HG03571 (cell line): ENCODE measurements at regions not wholly inside any gene's neighbourhood (a gene's known extent, or its start where the extent isn't known, plus 50 kb on each side); places are given as distances from the start of the nearest gene placed in this dataset.

Source experiments
- ATAC-seq: cut with Tn5 transposase; IDR thresholded peaks from one replicate; pipeline ENCODE4 v1.9.1; 2021; ENCODE audit not compliant: unreplicated experiment

DNA sequence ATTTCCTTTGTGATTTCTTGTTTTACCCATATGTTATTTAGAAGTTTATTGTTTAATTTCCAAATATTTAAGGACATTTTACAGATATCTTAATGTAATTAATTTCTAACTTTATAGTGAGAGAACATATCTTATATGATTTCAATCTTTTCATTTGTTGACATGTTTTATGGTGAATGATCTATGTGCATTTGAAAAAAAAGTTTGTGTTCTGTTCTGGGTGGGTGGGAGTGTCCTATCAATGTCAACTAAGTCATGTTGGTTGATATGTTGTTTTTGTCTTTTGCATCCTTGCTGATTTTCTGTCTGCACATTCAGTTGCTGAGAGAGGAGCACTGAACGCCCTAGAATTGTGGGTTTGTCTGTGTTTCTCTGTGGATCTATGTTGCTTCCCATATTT lies 50.3 kb upstream of the CBFA2T3 start:
- ATAC-seq, result no peak

GRCh38 chr16:89031715-89032659 lies 55.0 kb upstream of the CBFA2T3 start:
- peak; percentile 69 for ATAC-seq

GRCh38 chr16:89033304-89033703 lies 56.3 kb upstream of the CBFA2T3 start:
- ATAC-seq, result no peak

GRCh38 chr16:89033796-89034572 lies 57.0 kb upstream of the CBFA2T3 start:
- ATAC-seq, result no peak

GRCh38 chr16:89034573-89034961 lies 57.6 kb upstream of the CBFA2T3 start:
- ATAC-seq, result no peak

DNA sequence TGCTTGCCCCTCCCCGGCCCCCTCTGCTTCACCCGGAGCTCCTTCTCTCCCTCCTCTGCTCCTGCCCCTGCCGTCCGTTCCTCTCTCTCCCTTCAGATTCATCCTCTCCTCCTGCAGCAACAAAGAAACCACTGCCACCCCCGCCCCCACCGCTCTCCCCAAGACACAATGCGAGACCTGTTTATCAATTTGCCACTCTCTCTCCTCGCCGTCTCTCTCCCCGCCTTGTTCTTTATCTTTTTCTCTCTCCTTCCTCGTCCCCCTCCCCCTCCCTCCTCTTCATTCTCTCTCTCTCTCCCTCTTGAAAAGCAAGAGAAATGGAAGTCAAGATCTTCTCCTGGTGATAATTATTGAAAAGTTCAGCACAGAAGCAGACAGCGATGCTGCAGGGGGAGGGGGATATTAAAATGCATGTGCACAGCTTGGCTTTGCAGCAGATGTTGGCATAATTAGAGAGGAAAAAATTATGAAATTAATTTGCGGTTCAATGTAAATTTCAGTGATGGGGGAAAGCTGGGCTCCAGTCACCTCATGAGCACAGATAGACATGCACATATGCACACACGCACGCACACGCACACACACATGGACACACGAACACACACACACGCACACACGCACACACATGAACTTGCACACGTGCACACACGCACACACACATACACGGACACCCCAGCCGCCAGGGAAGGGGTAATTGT lies 58.1 kb upstream of the CBFA2T3 start:
- no peak for ATAC-seq

GRCh38 chr16:89035669-89036570 lies 57.7 kb upstream of the ACSF3 start:
- ATAC-seq, result no peak

DNA sequence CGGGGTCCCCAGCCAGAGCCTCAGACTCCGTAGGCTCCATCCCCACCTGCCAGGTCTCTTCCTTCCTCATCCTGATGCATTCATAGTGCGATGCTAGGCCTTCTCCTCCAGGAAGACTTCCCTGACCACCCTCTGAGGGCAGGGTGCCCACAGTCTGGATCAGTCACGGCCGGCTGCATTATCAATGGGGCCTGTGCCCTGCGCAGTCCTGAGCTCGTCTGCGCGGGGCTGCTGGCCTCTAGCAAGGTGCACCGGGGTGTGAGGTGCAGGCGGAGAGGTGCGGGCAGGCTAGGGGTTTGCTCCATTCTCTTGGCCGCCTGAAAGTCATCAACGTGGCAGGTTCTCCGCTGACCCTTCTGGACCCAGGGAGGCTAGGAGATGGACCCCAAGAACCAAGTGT lies 56.9 kb upstream of the ACSF3 start:
- ATAC-seq, result no peak

- no peak for ATAC-seq
Observed at GRCh38 chr16:89037261-89038152, 56.1 kb upstream of the ACSF3 start.

- ATAC-seq, result no peak
Observed at GRCh38 chr16:89038221-89038721, 55.4 kb upstream of the ACSF3 start.

GRCh38 chr16:89038811-89039735 lies 54.6 kb upstream of the ACSF3 start:
- no peak for ATAC-seq

DNA sequence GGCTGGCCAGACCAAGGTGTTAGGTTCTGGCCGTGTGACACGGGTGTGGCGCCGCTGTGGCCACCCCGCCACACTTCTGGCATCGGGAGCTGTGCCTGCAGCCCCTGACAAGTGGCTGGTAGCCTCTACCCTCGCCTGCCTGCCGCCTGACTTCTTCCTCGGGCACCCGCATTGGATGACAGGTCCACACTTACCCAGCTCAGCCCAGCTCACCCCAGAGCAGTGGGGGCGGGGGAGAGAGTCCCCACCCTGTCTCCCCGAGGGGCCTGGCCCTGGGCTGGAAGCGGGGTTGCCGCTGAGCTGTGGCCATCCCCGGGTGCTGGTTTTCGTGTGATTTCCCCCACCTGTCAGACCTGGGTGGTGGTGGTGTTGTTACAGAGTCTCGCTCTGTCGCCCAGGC lies 53.9 kb upstream of the ACSF3 start:
- no peak for ATAC-seq

DNA sequence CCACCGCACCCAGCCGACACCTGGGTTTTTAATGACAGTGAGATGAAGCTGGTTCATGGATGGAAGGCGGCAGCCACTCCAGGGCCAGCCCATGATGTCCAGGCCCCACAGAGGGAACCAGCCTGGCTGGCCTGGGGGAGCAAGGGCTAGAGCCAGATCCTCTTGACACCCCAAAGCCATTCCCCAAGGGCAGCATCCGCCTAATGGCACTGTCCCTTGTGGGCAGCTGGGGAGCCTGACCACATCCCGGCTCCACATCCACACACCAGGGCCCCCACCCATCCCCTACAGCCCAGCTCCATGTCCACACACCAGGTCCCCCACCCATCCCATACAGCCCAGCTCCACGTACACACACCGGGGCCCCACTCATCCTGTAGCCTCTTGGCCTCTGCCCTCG lies 53.3 kb upstream of the ACSF3 start:
- no peak for ATAC-seq

DNA sequence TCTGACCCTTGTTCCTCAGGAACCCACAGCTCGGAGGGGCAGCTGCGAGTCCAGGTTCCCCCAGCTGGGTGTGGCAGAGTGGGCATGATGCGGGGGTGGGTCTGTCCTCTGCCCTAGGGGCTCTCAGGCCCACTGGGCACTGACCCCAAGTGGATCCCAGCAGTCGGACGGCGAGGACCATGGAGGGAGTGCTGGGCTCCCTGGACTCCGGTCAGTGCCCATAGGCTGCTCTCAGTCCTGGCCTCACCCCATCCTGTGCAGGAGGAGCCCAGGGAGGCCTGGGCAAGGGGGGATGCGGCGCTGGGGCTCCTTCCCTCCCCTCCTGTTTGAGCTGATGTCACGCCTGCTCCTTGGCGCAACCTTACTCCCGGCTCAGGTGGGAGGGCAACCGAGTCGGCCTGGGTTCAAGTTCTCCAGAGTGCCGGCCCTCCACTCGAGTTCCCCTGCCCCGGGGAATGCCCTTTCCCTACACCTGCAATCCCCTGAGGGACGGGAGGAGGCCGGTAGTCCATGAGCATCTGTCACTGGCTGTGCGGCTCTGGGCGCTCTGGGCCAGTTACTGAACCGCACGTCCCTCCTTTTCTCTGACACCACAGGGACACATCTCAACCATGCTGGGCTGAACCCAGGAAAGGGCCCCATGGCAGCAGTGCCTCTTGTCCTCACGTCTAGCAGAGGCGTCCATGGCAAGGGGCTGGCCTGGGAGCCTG lies 52.6 kb upstream of the ACSF3 start:
- ATAC-seq, result no peak

GRCh38 chr16:89041571-89042481 lies 51.8 kb upstream of the ACSF3 start:
- ATAC-seq, result no peak

GRCh38 chr16:89042711-89043551 lies 50.7 kb upstream of the ACSF3 start:
- no peak for ATAC-seq
